GM18519 (cell line): ENCODE measurements at regions not wholly inside any gene's neighbourhood (a gene's known extent, or its start where the extent isn't known, plus 50 kb on each side); places are given as distances from the start of the nearest gene placed in this dataset.
A peak's percentile ranks its signal among the peaks of the same experiment; 100 is the strongest.
"Not testable (repeated sequence)": the region's sequence is repeated elsewhere in the genome, so short reads cannot be mapped to it uniquely, and the experiment has no call there.

Experiments
- ATAC-seq: cut with Tn5 transposase; IDR thresholded peaks from one replicate; pipeline ENCODE4 v1.9.1; 2021; ENCODE audit warnings: mild to moderate bottlenecking, moderate library complexity; ENCODE audit not compliant: unreplicated experiment, low FRiP score

- ATAC-seq: peak; percentile 83
Observed at GRCh38 chr4:123624959-123625358, 228.4 kb downstream of the SPRY1 start.

GRCh38 chr4:123628288-123628687 is 231.7 kb downstream of the SPRY1 start:
- ATAC-seq: no peak

GRCh38 chr4:123631786-123632692 is 235.4 kb downstream of the SPRY1 start:
- no peak for ATAC-seq

- ATAC-seq: no peak
Observed at GRCh38 chr4:123632693-123633030, 236.1 kb downstream of the SPRY1 start.

GRCh38 chr4:123638834-123639233 is 242.2 kb downstream of the SPRY1 start:
- no peak for ATAC-seq

GRCh38 chr4:123640271-123640670 is 243.7 kb downstream of the SPRY1 start:
- no peak for ATAC-seq

GRCh38 chr4:123640824-123641223 is 244.2 kb downstream of the SPRY1 start:
- no peak for ATAC-seq

- no peak for ATAC-seq
Observed at GRCh38 chr4:123643691-123644090, 247.1 kb downstream of the SPRY1 start.

GRCh38 chr4:123649250-123649644 is 252.7 kb downstream of the SPRY1 start:
- peak; percentile 83 for ATAC-seq

GRCh38 chr4:123649645-123650391 is 253.2 kb downstream of the SPRY1 start:
- ATAC-seq: peak; percentile 22

GRCh38 chr4:123651066-123651465 is 254.5 kb downstream of the SPRY1 start:
- no peak for ATAC-seq

- no peak for ATAC-seq
Observed at GRCh38 chr4:123651536-123652180, 255.1 kb downstream of the SPRY1 start.

GRCh38 chr4:123652476-123652875 is 255.9 kb downstream of the SPRY1 start:
- no peak for ATAC-seq

GRCh38 chr4:123653236-123653635 is 256.6 kb downstream of the SPRY1 start:
- ATAC-seq: no peak

- not testable (repeated sequence) for ATAC-seq
Observed at GRCh38 chr4:123656746-123657294, 260.2 kb downstream of the SPRY1 start.

GRCh38 chr4:123657606-123658005 is 261.0 kb downstream of the SPRY1 start:
- not testable (repeated sequence) for ATAC-seq

GRCh38 chr4:123659262-123659661 is 262.7 kb downstream of the SPRY1 start:
- no peak for ATAC-seq

- ATAC-seq: peak; percentile 64
Observed at GRCh38 chr4:123659730-123660129, 263.1 kb downstream of the SPRY1 start.

- ATAC-seq: no peak
Observed at GRCh38 chr4:123661080-123661737, 264.6 kb downstream of the SPRY1 start.

GRCh38 chr4:123662827-123663226 is 266.2 kb downstream of the SPRY1 start:
- ATAC-seq: no peak
